Transverse colon (tissue), 4 donors: ENCODE measurements at regions not wholly inside any gene's neighbourhood (a gene's known extent, or its start where the extent isn't known, plus 50 kb on each side); places are given as distances from the start of the nearest gene placed in this dataset.

Source experiments
- DNase-seq: peaks from one replicate; pipeline ENCODE4 v3.0.0-alpha.2; 2019
- H3K27ac ChIP-seq, 4 donors: fragments of 200-600 bp; sonication (generic); 2 replicates each; pipeline ENCODE4 v1.5.1; 2016 to 2018; ENCODE audit warnings: inconsistent platforms in 4 of 4
- H3K27me3 ChIP-seq: fragments of 200-600 bp; sonication (generic); 2 replicates; pipeline ENCODE4 v1.5.1; 2017; ENCODE audit warnings: inconsistent platforms
- H3K36me3 ChIP-seq, 4 donors: fragments of 200-600 bp; sonication (generic); 2 replicates each; pipeline ENCODE4 v1.5.1; 2017 to 2019; ENCODE audit warnings: inconsistent platforms in 4 of 4
- H3K4me1 ChIP-seq, 4 donors: fragments of 200-600 bp; sonication (generic); 2 replicates each; pipeline ENCODE4 v1.5.1; 2017 to 2020; ENCODE audit warnings: inconsistent platforms in 4 of 4
- H3K4me3 ChIP-seq, 4 donors: fragments of 200-600 bp; sonication (generic); 1 replicate in 1 of 4; 2 replicates in 3 of 4; pipeline versions ENCODE4 v1.5.1 to v1.6.1; 2017 to 2019; ENCODE audit warnings: inconsistent platforms in 4 of 4
- H3K9me3 ChIP-seq, 2 donors: fragments of 200-600 bp; sonication (generic); 2 replicates each; pipeline ENCODE4 v1.5.1; 2017 to 2019; ENCODE audit warnings: inconsistent platforms in 2 of 2
- EP300 ChIP-seq: sonication (generic); formaldehyde crosslinking; IDR thresholded peaks from one replicate; pipeline ENCODE4 v1.6.1; 2017; ENCODE audit warnings: antibody characterized with exemption, low read depth
- POLR2A ChIP-seq: fragments of 450-650 bp; IDR thresholded peaks from one replicate; pipeline ENCODE4 v1.6.1; 2016; ENCODE audit warnings: antibody characterized with exemption, mild to moderate bottlenecking, moderate library complexity
- POLR2AphosphoS5 ChIP-seq, 3 donors: sonication (generic); formaldehyde crosslinking; IDR thresholded peaks; one replicate each; pipeline ENCODE4 v1.6.1; 2016; ENCODE audit warnings: antibody characterized with exemption in 3 of 3
- WGBS, 2 donors: methylation state at CpG; one replicate each; pipeline ENCODE4 v1.1.5; 2018; ENCODE audit warnings: low coverage in 1 of 2; 5-methylcytosine and 5-hydroxymethylcytosine counted together
- in situ Hi-C, 4 donors: fragments of 200-750 bp; cut with MboI; loops; one replicate each; pipeline versions ENCODE4 v1.15.0 to v1.15.1; 2017; ENCODE audit warnings: low sequenced_read_pairs in 3 of 4, low pct_ligation_motif_present in 1 of 4, low pct_unique_long_range_greater_than_20kb in 1 of 4
- intact Hi-C: fragments of 100-400 bp; cut with DNase I; formaldehyde crosslinking; loops from one replicate; pipeline ENCODE4 v1.15.1; 2023; ENCODE audit warnings: low total_unique reads
- TF ChIP-seq, protein P1 (sequence below), 5 experiments: fragments of 200-600 bp in 3 of 5; fragments of 450-650 bp in 2 of 5; sonication (generic) in 3 of 5; IDR thresholded peaks; 1 replicate in 2 of 5; 2 replicates in 3 of 5; pipeline ENCODE4 v1.5.1; 2016 to 2017; ENCODE audit warnings: antibody characterized with exemption in 5 of 5, inconsistent platforms in 3 of 5, mild to moderate bottlenecking in 2 of 5, moderate library complexity in 1 of 5

DNA sequence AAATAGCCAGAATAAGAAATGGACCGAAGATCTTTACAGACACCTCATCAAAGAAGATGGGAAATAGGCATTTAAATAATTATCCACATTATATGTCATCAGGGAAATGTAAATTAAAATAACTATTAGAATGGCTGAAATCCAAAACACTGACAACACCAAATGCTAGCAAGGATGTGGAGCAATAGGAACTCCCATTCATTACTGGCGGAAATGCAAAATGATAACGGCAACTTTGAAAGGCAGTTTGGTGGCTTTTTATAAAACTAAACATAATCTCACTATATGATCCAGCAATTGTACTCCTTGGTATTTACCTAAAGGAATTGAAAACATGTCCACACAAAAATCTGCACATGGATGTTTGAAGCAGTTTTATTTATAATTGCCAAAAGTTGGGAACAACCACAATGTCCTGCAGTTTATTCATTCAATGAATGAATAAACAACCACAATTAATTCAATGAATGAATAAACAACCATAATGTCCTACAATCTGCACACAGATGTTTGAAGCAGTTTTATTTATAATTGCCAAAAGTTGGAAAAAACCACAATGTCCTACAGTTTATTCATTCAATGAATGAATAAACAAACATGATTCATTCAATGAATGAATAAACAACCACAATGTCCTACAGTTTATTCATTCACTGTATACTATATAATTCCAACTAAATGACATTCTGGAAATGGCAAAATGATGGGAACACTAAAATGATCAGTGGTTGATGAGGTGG lies 117.6 kb upstream of the PCDH18 start:
- no peaks in the 10 kb centered on the region for H3K9me3 ChIP-seq
- no peaks in the 10 kb centered on the region for H3K27me3 ChIP-seq
- no peak for DNase-seq
- 86% methylated on average over 1 to 3 of the region's 3 CpGs for WGBS, 2 donors
- peaks cover 0 to 8% (median 0%) of the 10 kb centered on the region in 4 donors for H3K4me1 ChIP-seq
- H3K4me3 ChIP-seq: no peak overlapping the region
- TF ChIP-seq EP300: no peak
- no peak for TF ChIP-seq POLR2AphosphoS5 (IDR thresholded peaks at IDR 0.05)
- no peak for TF ChIP-seq POLR2A
- TF ChIP-seq, protein P1, sequence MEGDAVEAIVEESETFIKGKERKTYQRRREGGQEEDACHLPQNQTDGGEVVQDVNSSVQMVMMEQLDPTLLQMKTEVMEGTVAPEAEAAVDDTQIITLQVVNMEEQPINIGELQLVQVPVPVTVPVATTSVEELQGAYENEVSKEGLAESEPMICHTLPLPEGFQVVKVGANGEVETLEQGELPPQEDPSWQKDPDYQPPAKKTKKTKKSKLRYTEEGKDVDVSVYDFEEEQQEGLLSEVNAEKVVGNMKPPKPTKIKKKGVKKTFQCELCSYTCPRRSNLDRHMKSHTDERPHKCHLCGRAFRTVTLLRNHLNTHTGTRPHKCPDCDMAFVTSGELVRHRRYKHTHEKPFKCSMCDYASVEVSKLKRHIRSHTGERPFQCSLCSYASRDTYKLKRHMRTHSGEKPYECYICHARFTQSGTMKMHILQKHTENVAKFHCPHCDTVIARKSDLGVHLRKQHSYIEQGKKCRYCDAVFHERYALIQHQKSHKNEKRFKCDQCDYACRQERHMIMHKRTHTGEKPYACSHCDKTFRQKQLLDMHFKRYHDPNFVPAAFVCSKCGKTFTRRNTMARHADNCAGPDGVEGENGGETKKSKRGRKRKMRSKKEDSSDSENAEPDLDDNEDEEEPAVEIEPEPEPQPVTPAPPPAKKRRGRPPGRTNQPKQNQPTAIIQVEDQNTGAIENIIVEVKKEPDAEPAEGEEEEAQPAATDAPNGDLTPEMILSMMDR (IDR thresholded peaks at IDR 0.05): no peak
- no peaks in the 10 kb centered on the region for H3K36me3 ChIP-seq
- H3K27ac ChIP-seq: no peak overlapping the region
- intact Hi-C loops (no loop called here), in situ Hi-C loops (no loop called here)

DNA sequence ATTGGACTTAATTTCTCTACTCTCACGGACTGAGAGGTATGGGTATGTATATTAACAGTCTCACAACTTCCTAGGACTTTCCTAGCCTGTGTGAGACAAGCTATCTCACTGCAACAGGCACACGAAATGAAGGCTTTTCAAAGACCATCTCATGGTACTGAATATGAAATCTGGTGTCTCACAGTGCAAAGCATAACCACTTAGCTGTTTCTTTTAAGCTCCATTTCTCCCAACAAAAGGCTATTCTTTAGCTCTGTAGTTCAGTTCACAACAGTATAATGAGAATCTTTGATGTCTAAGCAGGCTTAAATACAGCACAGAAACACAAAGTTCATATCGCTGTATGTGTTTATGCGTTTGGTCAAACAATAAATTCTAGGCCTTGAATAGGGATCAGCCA lies 116.2 kb upstream of the PCDH18 start:
- H3K4me1 ChIP-seq: peaks cover 0 to 7% (median 0%) of the 10 kb centered on the region in 4 donors
- H3K9me3 ChIP-seq: no peaks in the 10 kb centered on the region
- no peak for DNase-seq
- H3K36me3 ChIP-seq: no peaks in the 10 kb centered on the region
- intact Hi-C loops (no loop called here), in situ Hi-C loops (no loop called here)
- no peak overlapping the region for H3K4me3 ChIP-seq
- H3K27me3 ChIP-seq: no peaks in the 10 kb centered on the region
- TF ChIP-seq, protein P1 (IDR thresholded peaks at IDR 0.05): no peak
- TF ChIP-seq POLR2AphosphoS5 (IDR thresholded peaks at IDR 0.05) (no peak), POLR2A (no peak), EP300 (no peak)
- no peak overlapping the region for H3K27ac ChIP-seq
- 58 to 60% methylated on average over 4 of the region's 4 CpGs for WGBS, 2 donors

DNA sequence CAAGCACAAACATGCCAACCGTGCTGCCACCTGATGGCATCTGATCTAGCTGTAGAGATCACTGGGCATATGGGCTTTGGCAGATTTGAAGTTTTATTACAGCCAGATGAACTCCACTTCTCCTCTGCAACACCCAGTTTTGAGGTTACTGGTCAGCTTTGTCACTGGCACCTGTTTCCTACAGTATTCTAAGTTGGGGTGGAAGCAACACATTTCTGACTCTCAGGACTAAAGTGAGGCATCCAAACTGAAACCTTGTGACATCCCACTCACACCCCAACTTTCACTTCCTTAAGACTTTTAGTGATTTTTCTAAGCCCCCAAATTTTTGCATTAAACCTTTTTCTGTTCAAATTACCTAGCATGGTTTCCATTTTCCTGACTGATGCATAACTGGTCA lies 115.1 kb upstream of the PCDH18 start:
- 57 to 73% methylated on average over 1 of the region's 1 CpG for WGBS, 2 donors
- intact Hi-C loops: no loop called here
- Histone ChIP-seq H3K9me3 (no peaks in the 10 kb centered on the region), H3K4me3 (no peak overlapping the region), H3K4me1 (no peaks in the 10 kb centered on the region), H3K36me3 (no peaks in the 10 kb centered on the region), H3K27me3 (no peaks in the 10 kb centered on the region), H3K27ac (no peak overlapping the region)
- no peak for DNase-seq
- no peak for TF ChIP-seq POLR2AphosphoS5 (IDR thresholded peaks at IDR 0.05)
- TF ChIP-seq, protein P1 (IDR thresholded peaks at IDR 0.05): no peak
- in situ Hi-C loops: no loop called here

DNA sequence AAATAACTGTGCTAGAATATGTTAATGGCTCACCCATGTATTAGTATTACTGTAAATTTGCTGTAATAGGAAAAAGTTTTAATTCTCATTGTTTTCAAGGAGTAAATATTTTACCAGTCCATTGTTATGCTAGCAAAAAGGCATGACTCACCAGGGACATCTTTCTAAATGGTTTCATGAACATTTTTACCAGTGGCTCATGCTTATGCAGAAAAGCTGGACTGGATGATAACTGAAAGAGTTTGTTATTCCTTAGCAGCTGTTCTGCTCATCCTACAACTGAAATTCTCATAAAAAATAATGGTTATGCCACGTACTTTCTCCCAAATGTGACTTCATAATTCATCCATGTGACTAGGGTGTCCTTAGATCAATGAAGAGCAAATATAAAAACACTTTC lies 111.9 kb upstream of the PCDH18 start:
- DNase-seq: no peak
- in situ Hi-C loops (no loop called here), intact Hi-C loops (no loop called here)
- Histone ChIP-seq H3K4me3 (no peak overlapping the region), H3K4me1 (no peaks in the 10 kb centered on the region), H3K27me3 (no peaks in the 10 kb centered on the region), H3K9me3 (no peaks in the 10 kb centered on the region), H3K27ac (no peak overlapping the region), H3K36me3 (no peaks in the 10 kb centered on the region)
- TF ChIP-seq, protein P1 (IDR thresholded peaks at IDR 0.05): no peak
- no peak for TF ChIP-seq POLR2A
- no peak for TF ChIP-seq EP300
- TF ChIP-seq POLR2AphosphoS5 (IDR thresholded peaks at IDR 0.05): no peak
- 29 to 38% methylated on average over 1 of the region's 1 CpG for WGBS, 2 donors
